Thoracic aorta (tissue), 2 donors: ENCODE measurements at regions not wholly inside any gene's neighbourhood (a gene's known extent, or its start where the extent isn't known, plus 50 kb on each side); places are given as distances from the start of the nearest gene placed in this dataset.

Experiments used
- ATAC-seq: fragments of 150-250 bp; one replicate; pipeline ENCODE4 v1.8.0; 2017; ENCODE audit warnings: low read depth; ENCODE audit not compliant: insufficient number of reproducible peaks, low FRiP score
- DNase-seq: peaks from one replicate; pipeline ENCODE4 v3.0.0-alpha.2; 2020; ENCODE audit warnings: low spot score
- H3K27ac ChIP-seq, 2 donors: fragments of 200-600 bp; sonication (generic); 1 replicate in 1 of 2; 2 replicates in 1 of 2; pipeline ENCODE4 v1.5.1; 2016; ENCODE audit warnings: mild to moderate bottlenecking in 2 of 2, moderate library complexity in 2 of 2
- H3K27me3 ChIP-seq: fragments of 200-600 bp; sonication (generic); replicated peaks from 2 replicates; pipeline ENCODE4 v1.6.0; 2016; ENCODE audit warnings: mild to moderate bottlenecking; ENCODE audit not compliant: insufficient read depth
- H3K36me3 ChIP-seq: fragments of 200-600 bp; sonication (generic); one replicate; pipeline ENCODE4 v1.5.1; 2016
- H3K4me1 ChIP-seq, 2 donors: fragments of 200-600 bp; sonication (generic); 1 replicate in 1 of 2; 2 replicates in 1 of 2; pipeline versions ENCODE4 v1.5.1 to v1.6.0; 2016; ENCODE audit warnings: low read depth in 2 of 2, mild to moderate bottlenecking in 1 of 2; ENCODE audit not compliant: control insufficient read depth in 1 of 2
- H3K4me3 ChIP-seq: fragments of 200-600 bp; sonication (generic); 2 replicates; pipeline ENCODE4 v1.5.1; 2016; ENCODE audit warnings: mild to moderate bottlenecking
- H3K9me3 ChIP-seq: fragments of 200-600 bp; sonication (generic); 2 replicates; pipeline ENCODE4 v1.5.1; 2016
- CTCF ChIP-seq: fragments of 200-600 bp; sonication (generic); IDR thresholded peaks from one replicate; pipeline ENCODE4 v1.5.1; 2019; ENCODE audit warnings: antibody characterized with exemption

- no peak for ATAC-seq
Measured at GRCh38 chr7:4394736-4395135, 287.4 kb upstream of the FOXK1 start.

DNA sequence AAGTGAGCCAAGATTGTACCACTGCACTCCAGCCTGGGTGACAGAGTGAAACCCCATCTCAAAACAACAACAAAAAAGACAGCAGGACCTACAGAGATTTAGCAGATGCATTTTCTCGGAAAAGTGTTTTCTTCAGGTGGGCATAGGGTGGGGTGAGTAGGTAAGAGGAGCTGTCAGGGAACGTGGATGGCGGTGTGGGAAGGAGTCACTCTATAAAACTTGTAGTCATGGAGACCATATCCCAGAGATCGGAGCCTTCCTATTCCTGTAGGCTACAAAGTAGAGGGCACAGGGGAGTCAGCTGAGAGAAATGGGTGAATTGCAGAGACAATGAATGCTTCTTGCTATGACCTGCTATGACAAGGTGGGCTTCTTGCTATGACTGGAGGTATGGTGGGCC, 283.0 kb upstream of the FOXK1 start:
- TF ChIP-seq CTCF: no peak
- DNase-seq (no peak), ATAC-seq (no peak)
- Histone ChIP-seq H3K36me3 (no peaks in the 10 kb centered on the region), H3K9me3 (no peaks in the 10 kb centered on the region), H3K4me1 (no peaks in the 10 kb centered on the region), H3K4me3 (no peak overlapping the region), H3K27ac (no peak overlapping the region), H3K27me3 (no peaks in the 10 kb centered on the region)

More at GRCh38 chr7:4394736-4395135, 287.4 kb upstream of the FOXK1 start:
- no peaks in the 10 kb centered on the region for H3K36me3 ChIP-seq
- no peak for TF ChIP-seq CTCF
- H3K9me3 ChIP-seq: no peaks in the 10 kb centered on the region
- H3K27me3 ChIP-seq: no peaks in the 10 kb centered on the region
- H3K4me3 ChIP-seq: no peak overlapping the region
- no peak overlapping the region for H3K27ac ChIP-seq
- no peak for DNase-seq
- no peaks in the 10 kb centered on the region for H3K4me1 ChIP-seq

DNA sequence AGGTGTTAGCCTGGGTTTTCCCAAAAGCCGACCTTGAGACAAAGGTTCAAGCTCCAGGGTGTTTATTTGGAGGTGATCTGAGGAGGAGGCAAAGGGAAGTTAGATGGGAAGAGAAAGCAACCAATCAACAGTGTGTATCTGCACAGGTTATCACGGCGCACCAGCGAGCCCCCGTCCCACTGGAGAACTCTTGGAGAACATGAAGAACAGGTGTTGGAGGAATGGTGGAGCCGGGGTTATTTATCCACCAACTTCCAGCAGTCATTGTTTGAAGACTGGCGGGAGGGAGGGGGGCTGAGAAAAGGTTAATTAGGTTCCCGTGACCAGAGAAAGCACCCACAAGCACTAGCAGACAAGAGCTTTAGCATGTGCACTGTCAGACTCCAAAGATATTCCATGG, 282.5 kb upstream of the FOXK1 start:
- no peak for TF ChIP-seq CTCF
- H3K27me3 ChIP-seq: no peaks in the 10 kb centered on the region
- no peak overlapping the region for H3K4me3 ChIP-seq
- no peaks in the 10 kb centered on the region for H3K9me3 ChIP-seq
- H3K4me1 ChIP-seq: no peaks in the 10 kb centered on the region
- H3K36me3 ChIP-seq: no peaks in the 10 kb centered on the region
- no peak for DNase-seq
- no peak for ATAC-seq
- no peak overlapping the region for H3K27ac ChIP-seq

GRCh38 chr7:4406288-4407058, 275.6 kb upstream of the FOXK1 start:
- DNase-seq: no peak
- H3K27me3 ChIP-seq: no peaks in the 10 kb centered on the region
- peaks cover 2% of the 10 kb centered on the region for H3K9me3 ChIP-seq
- H3K27ac ChIP-seq: no peak overlapping the region
- H3K4me3 ChIP-seq: no peak overlapping the region
- no peak for TF ChIP-seq CTCF
- no peaks in the 10 kb centered on the region for H3K4me1 ChIP-seq
- ATAC-seq: no peak
- H3K36me3 ChIP-seq: no peaks in the 10 kb centered on the region

DNA sequence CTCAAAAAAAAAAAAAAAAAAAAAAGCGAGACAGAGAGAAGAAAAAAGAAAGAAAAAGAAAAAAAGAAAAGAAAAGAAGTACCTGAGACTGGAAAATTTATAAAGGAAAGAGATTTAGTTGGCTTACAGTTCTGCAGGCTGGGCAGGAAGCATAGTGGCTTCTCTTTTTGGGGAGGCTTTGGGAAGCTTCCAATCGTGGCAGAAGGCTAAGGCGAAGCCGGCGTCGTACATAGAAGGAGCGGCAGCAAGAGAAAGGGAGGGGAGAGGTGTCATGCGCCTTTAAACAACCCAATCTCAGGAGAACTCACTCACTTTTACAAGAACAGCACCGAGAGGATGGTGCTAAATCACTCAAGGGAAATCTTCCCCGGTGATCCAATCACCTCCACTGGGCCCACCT, 272.1 kb upstream of the FOXK1 start:
- no peak for TF ChIP-seq CTCF
- Histone ChIP-seq H3K27me3 (no peaks in the 10 kb centered on the region), H3K9me3 (peaks cover 5% of the 10 kb centered on the region), H3K36me3 (no peaks in the 10 kb centered on the region), H3K27ac (no peak overlapping the region), H3K4me1 (no peaks in the 10 kb centered on the region), H3K4me3 (no peak overlapping the region)
- DNase-seq: no peak
- no peak for ATAC-seq
